Ascending aorta (tissue), 2 donors: ENCODE measurements at regions not wholly inside any gene's neighbourhood (a gene's known extent, or its start where the extent isn't known, plus 50 kb on each side); places are given as distances from the start of the nearest gene placed in this dataset.

Experiments
- DNase-seq, 2 donors: peaks; one replicate each; pipeline ENCODE4 v3.0.0-alpha.2; 2019; ENCODE audit warnings: low spot score in 2 of 2
- H3K27ac ChIP-seq, 2 donors: fragments of 200-600 bp; sonication (generic); one replicate each; pipeline ENCODE4 v1.5.1; 2016 to 2017; ENCODE audit warnings: mild to moderate bottlenecking in 1 of 2
- H3K27me3 ChIP-seq: fragments of 200-600 bp; sonication (generic); one replicate; pipeline ENCODE4 v1.5.1; 2017
- H3K36me3 ChIP-seq, 2 donors: fragments of 200-600 bp; sonication (generic); one replicate each; pipeline ENCODE4 v1.5.1; 2016
- H3K4me1 ChIP-seq, 2 donors: fragments of 200-600 bp; sonication (generic); one replicate each; pipeline ENCODE4 v1.5.1; 2016 to 2017; ENCODE audit warnings: mild to moderate bottlenecking in 1 of 2
- H3K4me3 ChIP-seq, 2 donors: fragments of 200-600 bp; sonication (generic); one replicate each; pipeline ENCODE4 v1.5.1; 2016 to 2017; ENCODE audit warnings: mild to moderate bottlenecking in 1 of 2
- H3K9me3 ChIP-seq, 2 donors: fragments of 200-600 bp; sonication (generic); one replicate each; pipeline ENCODE4 v1.5.1; 2016
- intact Hi-C: fragments of 100-400 bp; cut with DNase I; formaldehyde crosslinking; loops from one replicate; pipeline ENCODE4 v1.15.1; 2023
- TF ChIP-seq, protein P1 (sequence below), 3 experiments: fragments of 200-600 bp in 2 of 3; fragments of 450-650 bp in 1 of 3; sonication (generic) in 2 of 3; IDR thresholded peaks; one replicate each; pipeline ENCODE4 v1.5.1; 2016 to 2019; ENCODE audit warnings: antibody characterized with exemption in 3 of 3, mild to moderate bottlenecking in 1 of 3, moderate library complexity in 1 of 3

DNA sequence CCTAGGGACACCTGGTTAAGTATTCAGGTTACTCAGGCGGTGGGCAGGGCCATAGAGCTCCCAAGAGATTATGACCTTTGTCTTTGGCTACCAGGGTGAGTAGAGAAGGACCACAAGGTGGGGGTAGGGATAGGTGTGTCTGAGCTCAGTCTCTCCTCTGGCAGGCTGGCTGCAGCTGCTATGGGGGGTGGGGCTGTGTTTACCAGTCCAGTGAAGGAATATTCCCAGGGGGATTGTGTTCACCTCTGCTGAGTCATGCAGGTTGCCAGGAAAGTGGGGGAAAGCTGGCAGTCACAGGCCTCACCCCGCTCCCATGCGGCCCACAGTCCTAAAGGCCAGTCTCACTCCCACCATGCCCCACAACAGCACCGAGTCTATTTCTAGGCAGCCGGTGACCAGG is 53.6 kb upstream of the POU5F2 start:
- no peak overlapping the region for H3K4me3 ChIP-seq
- DNase-seq = no peak
- TF ChIP-seq, protein P1, sequence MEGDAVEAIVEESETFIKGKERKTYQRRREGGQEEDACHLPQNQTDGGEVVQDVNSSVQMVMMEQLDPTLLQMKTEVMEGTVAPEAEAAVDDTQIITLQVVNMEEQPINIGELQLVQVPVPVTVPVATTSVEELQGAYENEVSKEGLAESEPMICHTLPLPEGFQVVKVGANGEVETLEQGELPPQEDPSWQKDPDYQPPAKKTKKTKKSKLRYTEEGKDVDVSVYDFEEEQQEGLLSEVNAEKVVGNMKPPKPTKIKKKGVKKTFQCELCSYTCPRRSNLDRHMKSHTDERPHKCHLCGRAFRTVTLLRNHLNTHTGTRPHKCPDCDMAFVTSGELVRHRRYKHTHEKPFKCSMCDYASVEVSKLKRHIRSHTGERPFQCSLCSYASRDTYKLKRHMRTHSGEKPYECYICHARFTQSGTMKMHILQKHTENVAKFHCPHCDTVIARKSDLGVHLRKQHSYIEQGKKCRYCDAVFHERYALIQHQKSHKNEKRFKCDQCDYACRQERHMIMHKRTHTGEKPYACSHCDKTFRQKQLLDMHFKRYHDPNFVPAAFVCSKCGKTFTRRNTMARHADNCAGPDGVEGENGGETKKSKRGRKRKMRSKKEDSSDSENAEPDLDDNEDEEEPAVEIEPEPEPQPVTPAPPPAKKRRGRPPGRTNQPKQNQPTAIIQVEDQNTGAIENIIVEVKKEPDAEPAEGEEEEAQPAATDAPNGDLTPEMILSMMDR (IDR thresholded peaks at IDR 0.05) = no peak
- H3K27ac ChIP-seq = no peak overlapping the region
- no peaks in the 10 kb centered on the region for H3K4me1 ChIP-seq
- no peaks in the 10 kb centered on the region for H3K27me3 ChIP-seq
- H3K36me3 ChIP-seq = peaks cover 2 to 4% of the 10 kb centered on the region in 2 donors
- intact Hi-C loops = no loop called here
- no peaks in the 10 kb centered on the region for H3K9me3 ChIP-seq

DNA sequence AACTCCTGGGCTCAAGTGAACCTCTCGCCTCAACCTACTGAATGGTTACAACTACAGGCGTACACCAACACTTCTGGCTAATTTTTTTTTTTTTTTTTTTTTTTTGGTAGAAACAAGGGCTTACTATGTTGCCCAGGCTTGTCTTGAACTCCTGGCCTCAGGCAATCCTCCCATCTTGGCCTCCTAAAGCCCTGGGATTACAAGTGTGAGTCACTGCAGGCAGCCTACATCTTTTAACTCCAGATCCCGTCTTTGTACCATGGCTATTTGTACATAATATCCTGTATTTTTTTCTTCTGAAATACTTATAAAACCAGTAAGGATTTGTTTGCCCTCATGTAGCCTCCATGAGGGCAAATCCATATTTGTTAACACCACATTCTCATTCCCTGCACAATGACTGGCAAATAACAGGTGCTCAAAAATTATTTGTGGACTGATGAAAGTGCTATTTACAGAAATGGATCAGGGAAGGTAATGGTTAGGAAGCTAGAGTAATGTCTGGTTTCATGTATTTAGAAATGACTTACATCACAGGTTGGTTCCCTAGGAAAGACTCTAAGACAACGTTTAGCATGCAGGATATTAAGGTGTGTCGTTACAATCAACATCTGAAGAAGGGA is 51.9 kb upstream of the POU5F2 start:
- Histone ChIP-seq H3K36me3 (peaks cover 2 to 4% of the 10 kb centered on the region in 2 donors), H3K4me1 (no peaks in the 10 kb centered on the region), H3K9me3 (no peaks in the 10 kb centered on the region), H3K27ac (no peak overlapping the region), H3K4me3 (no peak overlapping the region), H3K27me3 (no peaks in the 10 kb centered on the region)
- no peak for DNase-seq
- TF ChIP-seq, protein P1 (IDR thresholded peaks at IDR 0.05) = no peak
- intact Hi-C loops = no loop called here

DNA sequence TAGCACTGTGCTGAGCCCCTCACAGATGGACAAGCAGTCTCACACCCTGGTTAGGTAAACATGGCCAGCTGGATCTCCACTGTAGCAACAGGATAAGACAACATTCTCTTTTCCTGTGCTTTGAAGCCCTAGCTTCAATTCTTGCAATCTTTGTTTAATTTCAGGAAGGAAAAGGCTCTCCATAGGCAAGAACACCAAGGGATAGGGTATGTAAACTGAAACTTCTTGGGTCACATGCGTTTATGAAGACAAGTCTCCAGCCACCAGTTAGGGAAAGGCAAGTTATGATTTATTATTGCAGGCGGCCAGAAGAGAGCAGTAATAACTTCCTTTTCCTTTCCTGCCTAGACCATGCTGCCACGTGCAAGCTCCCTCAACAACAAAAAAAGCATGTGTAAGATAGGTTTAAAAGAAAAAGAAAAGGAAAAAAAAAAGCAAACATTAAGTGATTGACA is 50.1 kb upstream of the POU5F2 start:
- DNase-seq = no peak
- TF ChIP-seq, protein P1 (IDR thresholded peaks at IDR 0.05) = no peak
- Histone ChIP-seq H3K4me3 (no peak overlapping the region), H3K9me3 (no peaks in the 10 kb centered on the region), H3K4me1 (no peaks in the 10 kb centered on the region), H3K36me3 (peaks cover 2 to 4% of the 10 kb centered on the region in 2 donors), H3K27me3 (no peaks in the 10 kb centered on the region), H3K27ac (no peak overlapping the region)
- intact Hi-C loops = no loop called here
